Skeletal muscle satellite cell (primary cell): ENCODE measurements at regions not wholly inside any gene's neighbourhood (a gene's known extent, or its start where the extent isn't known, plus 50 kb on each side); places are given as distances from the start of the nearest gene placed in this dataset.
"Not testable (repeated sequence)": the region's sequence is repeated elsewhere in the genome, so short reads cannot be mapped to it uniquely, and the experiment has no call there.

Experiments
- H3K27me3 ChIP-seq: 2 replicates; pipeline ENCODE4 v1.7.0; 2013; ENCODE audit warnings: low read length; ENCODE audit not compliant: control insufficient read depth, insufficient read depth
- H3K36me3 ChIP-seq: 2 replicates; pipeline ENCODE4 v1.7.0; 2013; ENCODE audit warnings: mild to moderate bottlenecking, control low read depth, low read length; ENCODE audit not compliant: insufficient read depth
- H3K4me1 ChIP-seq: 2 replicates; pipeline ENCODE4 v1.7.0; 2013; ENCODE audit warnings: low read length; ENCODE audit not compliant: control insufficient read depth, insufficient read depth
- H3K4me2 ChIP-seq: 2 replicates; pipeline ENCODE4 v1.7.0; 2013; ENCODE audit warnings: mild to moderate bottlenecking, low read length
- H3K4me3 ChIP-seq: 2 replicates; pipeline ENCODE4 v1.7.0; 2013; ENCODE audit warnings: low read length
- H3K9ac ChIP-seq: 2 replicates; pipeline ENCODE4 v1.7.0; 2013; ENCODE audit warnings: mild to moderate bottlenecking, low read depth, low read length, moderate library complexity
- H3K9me3 ChIP-seq: replicated peaks from 2 replicates; pipeline ENCODE4 v1.7.0; 2013; ENCODE audit warnings: mild to moderate bottlenecking, control low read depth, low read length

- no peaks in the 10 kb centered on the region for H3K27me3 ChIP-seq
- H3K4me3 ChIP-seq: peak overlapping the region; percentile 9
- H3K4me1 ChIP-seq: peaks cover 18% of the 10 kb centered on the region
- H3K9ac ChIP-seq: no peak overlapping the region
- H3K9me3 ChIP-seq: no peaks in the 10 kb centered on the region
- H3K4me2 ChIP-seq: peak overlapping the region; percentile 61
- H3K36me3 ChIP-seq: no peaks in the 10 kb centered on the region
Measured at GRCh38 chr5:42301349-42301748, 121.9 kb upstream of the GHR start.

- no peaks in the 10 kb centered on the region for H3K9me3 ChIP-seq
- H3K4me1 ChIP-seq: peaks cover 18% of the 10 kb centered on the region
- H3K27me3 ChIP-seq: no peaks in the 10 kb centered on the region
- no peak overlapping the region for H3K4me3 ChIP-seq
- H3K9ac ChIP-seq: no peak overlapping the region
- no peak overlapping the region for H3K4me2 ChIP-seq
- H3K36me3 ChIP-seq: no peaks in the 10 kb centered on the region
Measured at GRCh38 chr5:42302186-42302585, 121.1 kb upstream of the GHR start.

DNA sequence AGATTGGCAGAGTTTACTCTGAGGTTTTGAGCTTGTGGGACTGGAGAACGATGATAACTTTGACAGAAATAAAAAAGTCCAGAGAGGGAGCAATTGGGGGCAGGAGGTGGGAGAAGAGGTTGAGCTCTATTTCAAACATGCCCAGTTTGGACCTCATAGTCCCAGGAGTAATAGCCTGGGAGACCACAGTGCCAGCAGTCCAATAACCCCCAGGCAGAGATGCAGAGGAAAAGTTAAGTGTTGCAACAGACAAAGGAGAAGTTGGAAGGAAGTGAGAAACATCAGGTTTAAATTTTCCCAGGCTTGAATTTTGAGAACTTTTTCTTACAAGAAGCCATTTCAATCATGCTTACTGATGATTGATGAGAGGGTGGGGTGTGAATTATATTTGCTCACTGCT is 117.0 kb upstream of the GHR start:
- Histone ChIP-seq H3K4me2 (no peak overlapping the region), H3K4me3 (no peak overlapping the region), H3K4me1 (peaks cover 10% of the 10 kb centered on the region), H3K36me3 (no peaks in the 10 kb centered on the region), H3K9me3 (no peaks in the 10 kb centered on the region), H3K9ac (no peak overlapping the region), H3K27me3 (no peaks in the 10 kb centered on the region)

DNA sequence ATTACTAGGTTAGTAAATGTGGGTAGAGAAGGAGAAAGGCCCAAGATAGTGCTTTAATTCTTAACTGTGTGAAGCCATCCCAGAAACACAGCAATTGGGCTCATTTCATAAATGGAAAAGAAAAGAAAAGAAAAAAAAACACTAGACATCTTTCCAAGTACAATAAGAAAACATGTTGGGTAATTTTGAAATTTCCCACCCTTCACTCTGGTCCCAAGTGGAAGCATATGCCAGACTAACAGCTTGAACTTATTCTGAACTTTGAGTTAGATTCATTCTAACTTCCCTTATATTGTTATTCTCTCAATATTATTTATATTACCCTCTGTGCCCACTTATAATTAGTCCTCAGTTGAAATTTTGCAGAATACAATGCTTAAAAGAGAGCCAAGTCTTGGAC is 113.4 kb upstream of the GHR start:
- no peaks in the 10 kb centered on the region for H3K27me3 ChIP-seq
- no peak overlapping the region for H3K4me3 ChIP-seq
- no peaks in the 10 kb centered on the region for H3K36me3 ChIP-seq
- H3K9me3 ChIP-seq: no peaks in the 10 kb centered on the region
- no peak overlapping the region for H3K9ac ChIP-seq
- no peaks in the 10 kb centered on the region for H3K4me1 ChIP-seq
- no peak overlapping the region for H3K4me2 ChIP-seq

- Histone ChIP-seq H3K4me2 (no peak overlapping the region), H3K9ac (no peak overlapping the region), H3K4me3 (no peak overlapping the region), H3K36me3 (no peaks in the 10 kb centered on the region), H3K9me3 (no peaks in the 10 kb centered on the region), H3K4me1 (no peaks in the 10 kb centered on the region), H3K27me3 (no peaks in the 10 kb centered on the region)
Measured at GRCh38 chr5:42315214-42315613, 108.0 kb upstream of the GHR start.

DNA sequence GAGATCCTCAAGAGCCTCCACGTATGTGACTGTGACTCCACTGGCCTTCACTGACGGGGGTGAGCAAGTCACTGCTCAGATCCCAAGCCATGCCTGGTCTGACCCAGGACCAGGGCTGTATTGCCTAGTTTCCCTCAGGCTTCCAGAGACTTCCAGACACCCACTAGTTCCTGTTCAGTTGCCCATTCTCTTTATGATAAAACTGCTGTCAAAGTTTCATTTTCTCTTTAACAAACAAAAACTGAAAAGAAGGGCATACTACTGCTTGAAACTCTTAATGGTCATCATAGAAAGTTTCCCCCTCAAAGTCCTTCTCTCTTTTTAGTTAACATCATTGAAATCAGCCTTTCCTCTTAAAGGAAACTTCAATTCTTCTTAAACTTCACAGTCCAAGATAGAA is 105.7 kb upstream of the GHR start:
- Histone ChIP-seq H3K36me3 (no peaks in the 10 kb centered on the region), H3K4me3 (no peak overlapping the region), H3K9ac (no peak overlapping the region)

DNA sequence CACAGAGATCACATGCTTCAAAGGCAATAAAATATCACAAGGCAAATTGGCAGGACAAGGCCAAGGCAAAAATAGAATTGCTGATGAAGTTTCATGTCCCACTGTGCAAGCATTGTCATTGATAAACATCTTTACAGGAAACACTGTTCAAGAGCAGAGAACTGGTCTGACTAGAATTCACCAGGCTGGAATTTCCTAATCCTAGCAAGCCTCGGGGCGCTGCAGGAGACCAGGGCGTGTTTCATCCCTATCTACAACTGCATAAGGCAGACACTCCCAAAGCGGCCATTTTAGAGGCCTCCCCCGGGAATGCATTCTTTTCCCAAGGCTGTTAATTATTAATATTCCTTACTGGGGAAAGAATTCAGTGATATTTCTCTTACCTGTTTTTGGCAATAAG is 103.7 kb upstream of the GHR start:
- not testable (repeated sequence) for H3K4me3 ChIP-seq, H3K9me3 ChIP-seq, H3K36me3 ChIP-seq, H3K9ac ChIP-seq, H3K4me2 ChIP-seq, H3K27me3 ChIP-seq, H3K4me1 ChIP-seq

More for the DNA sequence above, 105.7 kb upstream of the GHR start:
- H3K4me1 ChIP-seq: no peaks in the 10 kb centered on the region
- H3K4me2 ChIP-seq: no peak overlapping the region
- no peaks in the 10 kb centered on the region for H3K27me3 ChIP-seq
- no peaks in the 10 kb centered on the region for H3K9me3 ChIP-seq

- H3K9me3 ChIP-seq: no peaks in the 10 kb centered on the region
- H3K4me1 ChIP-seq: no peaks in the 10 kb centered on the region
- no peak overlapping the region for H3K4me2 ChIP-seq
- H3K4me3 ChIP-seq: no peak overlapping the region
- no peaks in the 10 kb centered on the region for H3K36me3 ChIP-seq
- no peaks in the 10 kb centered on the region for H3K27me3 ChIP-seq
- no peak overlapping the region for H3K9ac ChIP-seq
Measured at GRCh38 chr5:42321785-42322184, 101.5 kb upstream of the GHR start.

- no peak overlapping the region for H3K4me3 ChIP-seq
- H3K9me3 ChIP-seq: no peaks in the 10 kb centered on the region
- no peak overlapping the region for H3K4me2 ChIP-seq
- no peaks in the 10 kb centered on the region for H3K36me3 ChIP-seq
- no peak overlapping the region for H3K9ac ChIP-seq
- H3K4me1 ChIP-seq: no peaks in the 10 kb centered on the region
- H3K27me3 ChIP-seq: no peaks in the 10 kb centered on the region
Measured at GRCh38 chr5:42337143-42337542, 86.1 kb upstream of the GHR start.

GRCh38 chr5:42337607-42338006 is 85.6 kb upstream of the GHR start:
- Histone ChIP-seq H3K27me3 (no peaks in the 10 kb centered on the region), H3K36me3 (no peaks in the 10 kb centered on the region), H3K4me3 (no peak overlapping the region), H3K9ac (no peak overlapping the region), H3K4me1 (no peaks in the 10 kb centered on the region), H3K4me2 (no peak overlapping the region), H3K9me3 (no peaks in the 10 kb centered on the region)

DNA sequence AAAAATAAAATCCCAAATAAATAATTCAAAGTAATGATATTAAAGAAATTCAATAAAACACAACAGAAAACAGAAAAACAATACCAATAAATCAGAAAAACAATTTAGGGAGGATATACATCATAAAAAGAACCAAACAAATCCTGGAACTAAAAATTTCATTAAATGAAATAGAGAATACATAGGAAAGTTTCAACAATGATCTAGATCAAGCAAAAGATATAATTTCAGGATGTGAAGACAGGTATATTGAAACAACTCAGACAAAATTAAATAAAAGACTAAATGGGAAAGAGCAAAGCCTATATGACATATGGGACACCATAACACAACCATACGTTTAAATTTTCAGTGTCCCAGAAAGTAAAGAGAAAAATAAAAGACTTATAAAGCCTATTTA is 85.1 kb upstream of the GHR start:
- Histone ChIP-seq H3K36me3 (no peaks in the 10 kb centered on the region), H3K4me1 (no peaks in the 10 kb centered on the region), H3K4me2 (no peak overlapping the region), H3K27me3 (no peaks in the 10 kb centered on the region), H3K4me3 (no peak overlapping the region), H3K9me3 (no peaks in the 10 kb centered on the region), H3K9ac (no peak overlapping the region)

- Histone ChIP-seq H3K9ac (no peak overlapping the region), H3K27me3 (no peaks in the 10 kb centered on the region), H3K9me3 (no peaks in the 10 kb centered on the region), H3K4me3 (no peak overlapping the region), H3K36me3 (no peaks in the 10 kb centered on the region), H3K4me2 (no peak overlapping the region), H3K4me1 (no peaks in the 10 kb centered on the region)
Measured at GRCh38 chr5:42349163-42349562, 74.1 kb upstream of the GHR start.
